ENCODE measurements at regions not wholly inside any gene's neighbourhood (a gene's known extent, or its start where the extent isn't known, plus 50 kb on each side); places are given as distances from the start of the nearest gene placed in this dataset.
"Not testable (repeated sequence)": the region's sequence is repeated elsewhere in the genome, so short reads cannot be mapped to it uniquely, and the experiment has no call there.

DNA sequence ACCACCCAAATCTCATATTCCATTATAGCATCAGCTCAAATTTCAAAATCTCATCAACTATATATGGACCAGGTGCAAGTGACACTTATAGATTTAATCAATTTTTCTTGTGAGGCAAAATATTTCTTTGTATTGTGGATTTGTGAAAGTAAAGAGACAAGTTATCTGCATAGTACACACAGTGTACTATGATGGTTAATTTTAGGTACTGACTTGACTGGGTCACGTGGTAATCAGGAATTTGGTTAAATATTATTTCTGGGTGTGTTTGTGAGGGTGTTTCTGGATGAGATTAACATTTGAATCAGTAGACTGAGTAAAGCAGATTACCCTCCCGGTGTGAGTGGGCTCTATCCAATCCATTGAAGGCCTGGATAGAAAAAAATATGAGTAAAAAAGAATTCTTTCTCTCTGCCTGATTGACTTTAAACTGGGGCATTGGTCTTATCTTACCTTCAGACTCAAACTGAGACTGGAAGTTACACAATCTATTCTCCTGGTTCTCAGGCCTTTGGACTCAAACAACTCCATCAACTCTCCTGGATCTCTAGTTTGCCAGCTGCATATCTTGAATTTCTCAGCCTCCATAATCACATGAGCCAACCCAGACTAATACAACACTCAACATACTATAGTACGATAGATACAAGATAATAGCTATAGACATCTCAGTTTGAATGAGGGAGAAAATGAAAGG lies 799.9 kb downstream of the NAP1L3 start:
- not testable (repeated sequence) for TF ChIP-seq CTCF, POLR2A, POLR2AphosphoS5, EP300 (IDR thresholded peaks at IDR 0.05)

Data from stomach (tissue), 4 donors.